Esophagus muscularis mucosa (tissue), 4 donors: ENCODE measurements at regions not wholly inside any gene's neighbourhood (a gene's known extent, or its start where the extent isn't known, plus 50 kb on each side); places are given as distances from the start of the nearest gene placed in this dataset.
"Not testable (repeated sequence)": the region's sequence is repeated elsewhere in the genome, so short reads cannot be mapped to it uniquely, and the experiment has no call there.

Experiments
- EP300 ChIP-seq: sonication (generic); formaldehyde crosslinking; IDR thresholded peaks from one replicate; pipeline ENCODE4 v1.6.1; 2017; ENCODE audit warnings: antibody characterized with exemption
- POLR2AphosphoS5 ChIP-seq, 2 donors: sonication (generic); formaldehyde crosslinking; IDR thresholded peaks; one replicate each; pipeline ENCODE4 v1.6.1; 2017; ENCODE audit warnings: antibody characterized with exemption in 2 of 2
- TF ChIP-seq, protein P1 (sequence below), 3 experiments: fragments of 200-600 bp in 2 of 3; fragments of 450-650 bp in 1 of 3; sonication (generic) in 2 of 3; IDR thresholded peaks; one replicate each; pipeline ENCODE4 v1.5.1; 2017 to 2019; ENCODE audit warnings: antibody characterized with exemption in 3 of 3, mild to moderate bottlenecking in 2 of 3, moderate library complexity in 1 of 3

- TF ChIP-seq, protein P1, sequence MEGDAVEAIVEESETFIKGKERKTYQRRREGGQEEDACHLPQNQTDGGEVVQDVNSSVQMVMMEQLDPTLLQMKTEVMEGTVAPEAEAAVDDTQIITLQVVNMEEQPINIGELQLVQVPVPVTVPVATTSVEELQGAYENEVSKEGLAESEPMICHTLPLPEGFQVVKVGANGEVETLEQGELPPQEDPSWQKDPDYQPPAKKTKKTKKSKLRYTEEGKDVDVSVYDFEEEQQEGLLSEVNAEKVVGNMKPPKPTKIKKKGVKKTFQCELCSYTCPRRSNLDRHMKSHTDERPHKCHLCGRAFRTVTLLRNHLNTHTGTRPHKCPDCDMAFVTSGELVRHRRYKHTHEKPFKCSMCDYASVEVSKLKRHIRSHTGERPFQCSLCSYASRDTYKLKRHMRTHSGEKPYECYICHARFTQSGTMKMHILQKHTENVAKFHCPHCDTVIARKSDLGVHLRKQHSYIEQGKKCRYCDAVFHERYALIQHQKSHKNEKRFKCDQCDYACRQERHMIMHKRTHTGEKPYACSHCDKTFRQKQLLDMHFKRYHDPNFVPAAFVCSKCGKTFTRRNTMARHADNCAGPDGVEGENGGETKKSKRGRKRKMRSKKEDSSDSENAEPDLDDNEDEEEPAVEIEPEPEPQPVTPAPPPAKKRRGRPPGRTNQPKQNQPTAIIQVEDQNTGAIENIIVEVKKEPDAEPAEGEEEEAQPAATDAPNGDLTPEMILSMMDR (IDR thresholded peaks at IDR 0.05) = not testable (repeated sequence)
- not testable (repeated sequence) for TF ChIP-seq POLR2AphosphoS5 (IDR thresholded peaks at IDR 0.05); EP300
Measured at GRCh38 chr1:146710838-146711521, 227.1 kb upstream of the NBPF12 start.
